Loucy (cell line): ENCODE measurements at regions not wholly inside any gene's neighbourhood (a gene's known extent, or its start where the extent isn't known, plus 50 kb on each side); places are given as distances from the start of the nearest gene placed in this dataset.

Experiments used
- CTCF ChIP-seq: fragments of 200-600 bp; sonication (generic); conservative IDR thresholded peaks from 2 replicates; pipeline ENCODE4 v1.5.1; 2014; ENCODE audit warnings: mild to moderate bottlenecking, antibody characterized with exemption, low read length
- EZH2phosphoT487 ChIP-seq: fragments of 200-600 bp; IDR thresholded peaks from 2 replicates; pipeline ENCODE4 v1.6.1; 2018; ENCODE audit warnings: antibody characterized with exemption, mild to moderate bottlenecking, moderate library complexity, borderline replicate concordance

GRCh38 chr14:82238649-82239048, 705.0 kb upstream of the SEL1L start:
- no peak for TF ChIP-seq CTCF
- TF ChIP-seq EZH2phosphoT487, result no peak
